ENCODE measurements at regions not wholly inside any gene's neighbourhood (a gene's known extent, or its start where the extent isn't known, plus 50 kb on each side); places are given as distances from the start of the nearest gene placed in this dataset.

- no peak for DNase-seq
Measured at GRCh38 chr20:11822540-11822794, 95.2 kb upstream of the BTBD3 start.

- no peak for DNase-seq
Measured at GRCh38 chr20:11826334-11826733, 91.4 kb upstream of the BTBD3 start.

- no peak for DNase-seq
Measured at GRCh38 chr20:11832397-11832796, 85.3 kb upstream of the BTBD3 start.

GRCh38 chr20:11832851-11833250, 84.8 kb upstream of the BTBD3 start:
- no peak for DNase-seq

GRCh38 chr20:11833825-11834224, 83.9 kb upstream of the BTBD3 start:
- DNase-seq: no peak

- DNase-seq: no peak
Measured at GRCh38 chr20:11838076-11838636, 79.5 kb upstream of the BTBD3 start.

GRCh38 chr20:11841972-11842461, 75.7 kb upstream of the BTBD3 start:
- no peak for DNase-seq

GRCh38 chr20:11843289-11843688, 74.4 kb upstream of the BTBD3 start:
- no peak for DNase-seq

GRCh38 chr20:11844691-11845090, 73.0 kb upstream of the BTBD3 start:
- no peak for DNase-seq

GRCh38 chr20:11845340-11845739, 72.4 kb upstream of the BTBD3 start:
- no peak for DNase-seq

- no peak for DNase-seq
Measured at GRCh38 chr20:11846131-11846530, 71.6 kb upstream of the BTBD3 start.

GRCh38 chr20:11847827-11848226, 69.9 kb upstream of the BTBD3 start:
- DNase-seq: no peak

GRCh38 chr20:11849270-11849915, 68.3 kb upstream of the BTBD3 start:
- no peak for DNase-seq

- no peak for DNase-seq
Measured at GRCh38 chr20:11849976-11850670, 67.6 kb upstream of the BTBD3 start.

- no peak for DNase-seq
Measured at GRCh38 chr20:11850901-11851300, 66.8 kb upstream of the BTBD3 start.

- no peak for DNase-seq
Measured at GRCh38 chr20:11851646-11852045, 66.0 kb upstream of the BTBD3 start.

GRCh38 chr20:11852189-11852588, 65.5 kb upstream of the BTBD3 start:
- no peak for DNase-seq

- DNase-seq: no peak
Measured at GRCh38 chr20:11852811-11853210, 64.9 kb upstream of the BTBD3 start.

GRCh38 chr20:11853359-11853758, 64.3 kb upstream of the BTBD3 start:
- DNase-seq: no peak

- DNase-seq: no peak
Measured at GRCh38 chr20:11861479-11861878, 56.2 kb upstream of the BTBD3 start.

- no peak for DNase-seq
Measured at GRCh38 chr20:11867291-11867919, 50.3 kb upstream of the BTBD3 start.
